H1 (cell line): ENCODE measurements at regions not wholly inside any gene's neighbourhood (a gene's known extent, or its start where the extent isn't known, plus 50 kb on each side); places are given as distances from the start of the nearest gene placed in this dataset.

ENCODE experiments used
- CTCF ChIA-PET: fragments of 300-600 bp; sonication (Branson Sonifier 250); formaldehyde crosslinking; loops from one replicate; lab custom pipeline; 2021; ENCODE audit not compliant: partially characterized antibody; lab: Charles Lee
- POLR2A ChIA-PET: fragments of 300-600 bp; sonication (Branson Sonifier 250); formaldehyde crosslinking; loops from one replicate; lab custom pipeline; 2021; ENCODE audit warnings: inconsistent platforms; ENCODE audit not compliant: partially characterized antibody; lab: Charles Lee
- DNase-seq, 2 experiments: peaks; one replicate each; pipeline versions ENCODE4 v3.0.0 to v3.0.0-alpha.2; 2010 to 2022; ENCODE audit warnings: low spot score in 2 of 2, low read depth in 1 of 2, mixed read lengths in 1 of 2
- FAIRE-seq: peaks from 2 replicates; lab custom pipeline; 2011; peaks lifted over from hg19 to GRCh38; lab: Jason Lieb, UNC
- H2AFZ ChIP-seq: 2 replicates; pipeline ENCODE4 v1.8.1; 2012; ENCODE audit warnings: low read length, inconsistent platforms
- H2AK5ac ChIP-seq: 2 replicates; pipeline ENCODE4 v1.6.1; 2013; ENCODE audit warnings: low read depth, low read length
- H2BK120ac ChIP-seq: replicated peaks from 2 replicates; pipeline ENCODE3; 2013; ENCODE audit warnings: low read depth, low read length, inconsistent platforms
- H2BK12ac ChIP-seq: 2 replicates; pipeline ENCODE4 v1.6.1; 2013; ENCODE audit warnings: low read depth, low read length
- H2BK15ac ChIP-seq: 2 replicates; pipeline ENCODE4 v1.6.1; 2013; ENCODE audit warnings: low read length
- H2BK20ac ChIP-seq: 2 replicates; pipeline ENCODE4 v1.6.1; 2013; ENCODE audit warnings: low read length
- H2BK5ac ChIP-seq: 2 replicates; pipeline ENCODE4 v1.6.1; 2013; ENCODE audit warnings: low read depth, low read length
- H3K14ac ChIP-seq: 2 replicates; pipeline ENCODE4 v1.6.1; 2013; ENCODE audit warnings: inconsistent platforms; ENCODE audit not compliant: insufficient read length
- H3K18ac ChIP-seq: 2 replicates; pipeline ENCODE4 v1.6.1; 2013; ENCODE audit warnings: low read length; ENCODE audit errors: extremely low read depth
- H3K23ac ChIP-seq: 2 replicates; pipeline ENCODE4 v1.6.1; 2013; ENCODE audit warnings: inconsistent platforms; ENCODE audit not compliant: insufficient read length
- H3K23me2 ChIP-seq: 2 replicates; pipeline ENCODE4 v1.6.1; 2013; ENCODE audit warnings: low read depth, low read length
- H3K27ac ChIP-seq: 2 replicates; pipeline ENCODE4 v1.6.1; 2011; ENCODE audit warnings: low read depth, low read length, inconsistent platforms
- H3K27me3 ChIP-seq, 4 experiments: replicated peaks in 1 of 4; 1 replicate in 1 of 4; 2 replicates in 3 of 4; pipeline versions ENCODE4 v1.6.1 to v1.8.1; 2011 to 2013; ENCODE audit warnings: low read length in 3 of 4, mild to moderate bottlenecking in 3 of 4, inconsistent platforms in 2 of 4, mixed read lengths in 2 of 4, moderate library complexity in 1 of 4; ENCODE audit not compliant: control insufficient read depth in 3 of 4, insufficient read depth in 3 of 4; ENCODE audit errors: extremely low read depth in 1 of 4
- H3K36me3 ChIP-seq, 4 experiments: 2 replicates each; pipeline versions ENCODE4 v1.6.1 to v1.8.1; 2011 to 2013; ENCODE audit warnings: mild to moderate bottlenecking in 4 of 4, low read length in 3 of 4, moderate library complexity in 2 of 4, control low read depth in 1 of 4, inconsistent platforms in 1 of 4; ENCODE audit not compliant: insufficient read depth in 4 of 4, control insufficient read depth in 2 of 4
- H3K4ac ChIP-seq: replicated peaks from 2 replicates; pipeline ENCODE3; 2013; ENCODE audit warnings: low read length, low read depth, mixed read lengths, inconsistent platforms; ENCODE audit not compliant: insufficient read length
- H3K4me1 ChIP-seq, 4 experiments: replicated peaks in 1 of 4; 1 replicate in 1 of 4; 2 replicates in 3 of 4; pipeline versions ENCODE4 v1.6.1 to v1.8.1; 2011 to 2013; ENCODE audit warnings: low read length in 3 of 4, inconsistent platforms in 2 of 4, mixed read lengths in 1 of 4; ENCODE audit not compliant: insufficient read depth in 4 of 4, control insufficient read depth in 3 of 4
- H3K4me2 ChIP-seq, 2 experiments: 2 replicates each; pipeline versions ENCODE4 v1.6.1 to v1.8.1; 2011 to 2013; ENCODE audit warnings: low read depth in 2 of 2, low read length in 2 of 2, control low read depth in 1 of 2, inconsistent platforms in 1 of 2, mild to moderate bottlenecking in 1 of 2; ENCODE audit not compliant: insufficient read depth in 1 of 2
- H3K4me3 ChIP-seq, 4 experiments: fragments of 200-600, 300-600 bp in 1 of 4; sonication (generic), shearing (Covaris generic), sonication (Bioruptor Twin) in 1 of 4; 2 replicates each; pipeline versions ENCODE4 v1.5.1 to v1.8.1; 2011 to 2016; ENCODE audit warnings: low read length in 4 of 4, low read depth in 3 of 4, control low read depth in 2 of 4, inconsistent platforms in 2 of 4, mild to moderate bottlenecking in 2 of 4, mixed read lengths in 1 of 4, moderate library complexity in 1 of 4; ENCODE audit not compliant: insufficient read depth in 2 of 4; ENCODE audit errors: extremely low read depth in 1 of 4
- H3K56ac ChIP-seq: replicated peaks from 2 replicates; pipeline ENCODE3; 2013; ENCODE audit warnings: low read depth, mild to moderate bottlenecking, mixed read lengths, low read length, inconsistent platforms; ENCODE audit not compliant: insufficient read length
- H3K79me1 ChIP-seq: 2 replicates; pipeline ENCODE4 v1.6.1; 2013; ENCODE audit warnings: low read depth, low read length, control low read depth
- H3K79me2 ChIP-seq, 2 experiments: 2 replicates each; pipeline versions ENCODE4 v1.6.1 to v1.8.1; 2012 to 2013; ENCODE audit warnings: low read length in 2 of 2, mild to moderate bottlenecking in 2 of 2, inconsistent platforms in 1 of 2; ENCODE audit not compliant: insufficient read depth in 2 of 2, control insufficient read depth in 1 of 2
- H3K9ac ChIP-seq, 4 experiments: replicated peaks in 1 of 4; 1 replicate in 1 of 4; 2 replicates in 3 of 4; pipeline versions ENCODE4 v1.6.1 to v1.8.1; 2011 to 2013; ENCODE audit warnings: low read depth in 3 of 4, low read length in 3 of 4, control low read depth in 2 of 4, mild to moderate bottlenecking in 2 of 4, moderate library complexity in 2 of 4, inconsistent platforms in 1 of 4; ENCODE audit errors: extremely low read depth in 1 of 4
- H3K9me3 ChIP-seq, 2 experiments: 2 replicates each; pipeline versions ENCODE4 v1.6.1 to v1.8.1; 2012 to 2013; ENCODE audit warnings: mild to moderate bottlenecking in 2 of 2, moderate library complexity in 2 of 2, control low read depth in 1 of 2, inconsistent platforms in 1 of 2, low read depth in 1 of 2, low read length in 1 of 2, mixed read lengths in 1 of 2; ENCODE audit not compliant: insufficient read depth in 2 of 2
- H4K20me1 ChIP-seq, 2 experiments: replicated peaks in 1 of 2; 2 replicates each; pipeline versions ENCODE3 to v1.8.1; 2011 to 2013; ENCODE audit warnings: inconsistent platforms in 2 of 2, low read length in 2 of 2, mild to moderate bottlenecking in 1 of 2; ENCODE audit not compliant: insufficient read depth in 2 of 2, control insufficient read depth in 1 of 2
- H4K5ac ChIP-seq: 2 replicates; pipeline ENCODE4 v1.6.1; 2013; ENCODE audit warnings: low read length, low read depth, mixed read lengths, inconsistent platforms; ENCODE audit not compliant: insufficient read length
- H4K8ac ChIP-seq: 2 replicates; pipeline ENCODE4 v1.8.0; 2013; ENCODE audit warnings: mild to moderate bottlenecking, moderate library complexity, low read length, inconsistent platforms; ENCODE audit not compliant: insufficient read depth; ENCODE audit errors: extremely low read depth
- H4K91ac ChIP-seq: replicated peaks from 2 replicates; pipeline ENCODE3; 2013; ENCODE audit warnings: low read length, mixed read lengths, inconsistent platforms; ENCODE audit not compliant: insufficient read length
- ATF2 ChIP-seq: IDR thresholded peaks from 2 replicates; pipeline ENCODE4 v1.6.1; 2012; ENCODE audit warnings: low read length, inconsistent platforms
- BCL11A ChIP-seq, 2 experiments: IDR thresholded peaks; one replicate each; pipeline ENCODE4 v1.6.1; 2011; ENCODE audit warnings: low read depth in 2 of 2, low read length in 2 of 2, mild to moderate bottlenecking in 2 of 2
- CTBP2 ChIP-seq: IDR thresholded peaks from 2 replicates; pipeline ENCODE4 v1.7.0; 2011; ENCODE audit warnings: borderline replicate concordance, mild to moderate bottlenecking, moderate library complexity, mixed read lengths, low read length; ENCODE audit not compliant: insufficient read depth, insufficient read length
- KDM4A ChIP-seq: IDR thresholded peaks from one replicate; pipeline ENCODE4 v1.7.1; 2012; ENCODE audit warnings: low read depth, mild to moderate bottlenecking, moderate library complexity, low read length, inconsistent platforms; ENCODE audit not compliant: severe bottlenecking
- NRF1 ChIP-seq: IDR thresholded peaks from 2 replicates; pipeline ENCODE4 v1.6.1; 2011; ENCODE audit warnings: mild to moderate bottlenecking, low read depth, low read length, improper control_type of control experiment
- POU5F1 ChIP-seq: IDR thresholded peaks from 2 replicates; pipeline ENCODE4 v1.6.1; 2011; ENCODE audit warnings: low read depth, mild to moderate bottlenecking, low read length, moderate library complexity
- RAD21 ChIP-seq, 2 experiments: IDR thresholded peaks in 1 of 2; conservative IDR thresholded peaks in 1 of 2; 2 replicates each; pipeline ENCODE4 v1.6.1; 2011; ENCODE audit warnings: low read depth in 2 of 2, low read length in 2 of 2, improper control_type of control experiment in 1 of 2, inconsistent platforms in 1 of 2, mild to moderate bottlenecking in 1 of 2, moderate library complexity in 1 of 2
- RFX5 ChIP-seq: IDR thresholded peaks from 2 replicates; pipeline ENCODE4 v1.6.1; 2011; ENCODE audit warnings: low read depth, low read length, improper control_type of control experiment, borderline replicate concordance
- SIN3A ChIP-seq, 2 experiments: IDR thresholded peaks in 1 of 2; conservative IDR thresholded peaks in 1 of 2; 2 replicates each; pipeline ENCODE4 v1.6.1; 2011 to 2012; ENCODE audit warnings: low read length in 2 of 2, improper control_type of control experiment in 1 of 2, low read depth in 1 of 2, mild to moderate bottlenecking in 1 of 2
- SIRT6 ChIP-seq: IDR thresholded peaks from one replicate; pipeline ENCODE4 v1.7.1; 2012; ENCODE audit warnings: low read length, inconsistent platforms
- USF2 ChIP-seq: IDR thresholded peaks from 2 replicates; pipeline ENCODE4 v1.6.1; 2011; ENCODE audit warnings: low read length, improper control_type of control experiment
- WGBS, 2 experiments: shearing (Covaris generic) in 1 of 2; methylation state at CpG; one replicate each; pipeline versions ENCODE4 v1.1.6 to v1.1.7; 2013 to 2015; ENCODE audit warnings: low lambda C conversion rate in 2 of 2, mixed read lengths in 2 of 2, inconsistent platforms in 1 of 2, low coverage in 1 of 2, missing lambda C conversion rate in 1 of 2; ENCODE audit not compliant: insufficient replicate concordance in 2 of 2, insufficient coverage in 1 of 2, insufficient read length in 1 of 2; ENCODE audit errors: extremely low coverage in 1 of 2, missing lambda C conversion rate in 1 of 2; 5-methylcytosine and 5-hydroxymethylcytosine counted together

- H3K23me2 ChIP-seq = no peaks in the 10 kb centered on the region
- TF ChIP-seq KDM4A (no peak), BCL11A (IDR thresholded peaks at IDR 0.05; ENCODE audit: low read depth in 2 of 2, low read length in 2 of 2) (no peak), CTBP2 (no peak), POU5F1 (no peak), USF2 (no peak), RFX5 (no peak), SIN3A (conservative IDR thresholded peaks at IDR 0.05 in 1 of 2, IDR thresholded peaks at IDR 0.05 in 1 of 2; ENCODE audit: low read depth in 1 of 2, low read length in 2 of 2) (no peak), RAD21 (IDR thresholded peaks at IDR 0.05 in 1 of 2, conservative IDR thresholded peaks at IDR 0.05 in 1 of 2; ENCODE audit: low read depth in 2 of 2, low read length in 2 of 2) (no peak), SIRT6 (no peak), ATF2 (no peak), NRF1 (no peak)
Measured at GRCh38 chr10:62457196-62457595, 83.0 kb downstream of the ZNF365 start.

More at GRCh38 chr10:62457196-62457595, 83.0 kb downstream of the ZNF365 start:
- FAIRE-seq (no peak), DNase-seq (no peak)
- Histone ChIP-seq H3K4me3 (no peak overlapping the region), H3K4me2 (no peak overlapping the region), H4K5ac (no peak overlapping the region), H2AK5ac (no peak overlapping the region), H3K79me2 (no peaks in the 10 kb centered on the region), H4K20me1 (no peaks in the 10 kb centered on the region), H3K27ac (no peak overlapping the region), H3K36me3 (no peaks in the 10 kb centered on the region), H3K56ac (no peak overlapping the region), H2BK20ac (no peak overlapping the region), H3K9me3 (no peaks in the 10 kb centered on the region), H3K79me1 (no peaks in the 10 kb centered on the region), H2AFZ (no peak overlapping the region), H2BK5ac (no peak overlapping the region), H3K4ac (no peak overlapping the region), H3K27me3 (no peaks in the 10 kb centered on the region), H3K9ac (no peak overlapping the region), H3K4me1 (no peaks in the 10 kb centered on the region), H2BK12ac (no peak overlapping the region), H2BK120ac (no peak overlapping the region), H3K14ac (no peak overlapping the region), H3K23ac (no peak overlapping the region), H2BK15ac (no peak overlapping the region), H4K91ac (no peak overlapping the region), H3K18ac (no peak overlapping the region), H4K8ac (no peak overlapping the region)
- 93% methylated on average over 2 of the region's 2 CpGs; no CpG with 5 or more reads in 1 of the 2 experiments for WGBS, 2 experiments
- ChIA-PET CTCF (interaction anchor here (2.4 kb wide), 1 partner anchor 20 kb away, joined by 8 read pairs; no protein-coding TSS in a partner anchor), POLR2A (no interaction called here)
